ENCODE measurements at regions not wholly inside any gene's neighbourhood (a gene's known extent, or its start where the extent isn't known, plus 50 kb on each side); places are given as distances from the start of the nearest gene placed in this dataset.

GRCh38 chr13:87524775-87525174, 146.4 kb upstream of the SLITRK5 start:
- Histone ChIP-seq H3K36me3 (replicated peaks; ENCODE audit: insufficient read depth, low read length) (no peaks in the 10 kb centered on the region), H3K27me3 (replicated peaks; ENCODE audit: insufficient read depth, low read length) (no peaks in the 10 kb centered on the region), H3K4me2 (ENCODE audit: low read depth, low read length) (no peak overlapping the region), H2AFZ (ENCODE audit: low read length) (no peak overlapping the region), H3K27ac (ENCODE audit: low read length) (no peak overlapping the region), H3K9ac (ENCODE audit: low read length) (no peak overlapping the region), H3F3A (ENCODE audit: insufficient read depth, low read length) (no peaks in the 10 kb centered on the region), H4K20me1 (ENCODE audit: insufficient read depth, low read length) (no peaks in the 10 kb centered on the region), H3K79me2 (ENCODE audit: low read length) (no peaks in the 10 kb centered on the region), H3K9me3 (replicated peaks; ENCODE audit: insufficient read depth, low read length) (no peaks in the 10 kb centered on the region), H3K4me1 (ENCODE audit: low read length) (no peaks in the 10 kb centered on the region), H3K9me2 (replicated peaks; ENCODE audit: insufficient read depth, low read length) (no peaks in the 10 kb centered on the region), H3K4me3 (ENCODE audit: low read length) (no peak overlapping the region)
- TF ChIP-seq, protein P1, sequence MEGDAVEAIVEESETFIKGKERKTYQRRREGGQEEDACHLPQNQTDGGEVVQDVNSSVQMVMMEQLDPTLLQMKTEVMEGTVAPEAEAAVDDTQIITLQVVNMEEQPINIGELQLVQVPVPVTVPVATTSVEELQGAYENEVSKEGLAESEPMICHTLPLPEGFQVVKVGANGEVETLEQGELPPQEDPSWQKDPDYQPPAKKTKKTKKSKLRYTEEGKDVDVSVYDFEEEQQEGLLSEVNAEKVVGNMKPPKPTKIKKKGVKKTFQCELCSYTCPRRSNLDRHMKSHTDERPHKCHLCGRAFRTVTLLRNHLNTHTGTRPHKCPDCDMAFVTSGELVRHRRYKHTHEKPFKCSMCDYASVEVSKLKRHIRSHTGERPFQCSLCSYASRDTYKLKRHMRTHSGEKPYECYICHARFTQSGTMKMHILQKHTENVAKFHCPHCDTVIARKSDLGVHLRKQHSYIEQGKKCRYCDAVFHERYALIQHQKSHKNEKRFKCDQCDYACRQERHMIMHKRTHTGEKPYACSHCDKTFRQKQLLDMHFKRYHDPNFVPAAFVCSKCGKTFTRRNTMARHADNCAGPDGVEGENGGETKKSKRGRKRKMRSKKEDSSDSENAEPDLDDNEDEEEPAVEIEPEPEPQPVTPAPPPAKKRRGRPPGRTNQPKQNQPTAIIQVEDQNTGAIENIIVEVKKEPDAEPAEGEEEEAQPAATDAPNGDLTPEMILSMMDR (IDR thresholded peaks at IDR 0.05; ENCODE audit: low read length): no peak
- no peak for TF ChIP-seq EZH2phosphoT487 (IDR thresholded peaks at IDR 0.05; ENCODE audit: low read length)
- TF ChIP-seq EZH2 (optimal IDR thresholded peaks at IDR 0.05; ENCODE audit: low read depth, low read length): no peak
- DNase-seq: no peak

DNA sequence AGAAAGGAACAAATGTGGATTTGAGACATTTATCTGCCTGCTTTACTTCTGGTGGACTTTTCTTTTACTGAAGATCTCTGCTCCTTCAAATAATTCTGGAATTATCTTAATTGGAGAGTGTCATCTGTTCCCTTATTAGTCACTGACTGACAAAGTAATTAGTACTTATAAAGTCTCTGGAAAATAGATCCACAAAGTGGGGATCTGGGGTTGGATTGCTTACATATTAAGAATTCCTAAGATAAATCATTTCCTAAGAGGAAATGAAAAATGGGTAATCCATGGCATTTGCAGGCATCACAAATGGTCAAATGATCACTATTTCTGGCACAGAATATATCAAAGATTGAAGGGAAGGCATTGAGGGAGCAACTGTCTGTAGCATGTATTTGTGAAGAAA, 137.4 kb upstream of the SLITRK5 start:
- Histone ChIP-seq H3K9ac (ENCODE audit: low read length) (no peak overlapping the region), H3K9me3 (replicated peaks; ENCODE audit: insufficient read depth, low read length) (no peaks in the 10 kb centered on the region)
- TF ChIP-seq, protein P1 (IDR thresholded peaks at IDR 0.05; ENCODE audit: low read length): no peak
- TF ChIP-seq EZH2phosphoT487 (IDR thresholded peaks at IDR 0.05; ENCODE audit: low read length) (no peak), EZH2 (optimal IDR thresholded peaks at IDR 0.05; ENCODE audit: low read depth, low read length) (no peak)

GRCh38 chr13:87535911-87536310, 135.3 kb upstream of the SLITRK5 start:
- H3K27ac ChIP-seq (ENCODE audit: low read length): peak overlapping the region; percentile 99
- peak overlapping the region; percentile 61 for H2AFZ ChIP-seq (ENCODE audit: low read length)

More for the DNA sequence above, 137.4 kb upstream of the SLITRK5 start:
- no peaks in the 10 kb centered on the region for H4K20me1 ChIP-seq (ENCODE audit: insufficient read depth, low read length)
- no peak overlapping the region for H2AFZ ChIP-seq (ENCODE audit: low read length)
- no peaks in the 10 kb centered on the region for H3K79me2 ChIP-seq (ENCODE audit: low read length)
- no peaks in the 10 kb centered on the region for H3K27me3 ChIP-seq (replicated peaks; ENCODE audit: insufficient read depth, low read length)
- peaks cover 18% of the 10 kb centered on the region for H3K4me1 ChIP-seq (ENCODE audit: low read length)
- H3F3A ChIP-seq (ENCODE audit: insufficient read depth, low read length): peaks cover 25% of the 10 kb centered on the region
- H3K36me3 ChIP-seq (replicated peaks; ENCODE audit: insufficient read depth, low read length): no peaks in the 10 kb centered on the region
- no peak overlapping the region for H3K27ac ChIP-seq (ENCODE audit: low read length)
- DNase-seq: no peak
- H3K4me3 ChIP-seq (ENCODE audit: low read length): no peak overlapping the region
- H3K9me2 ChIP-seq (replicated peaks; ENCODE audit: insufficient read depth, low read length): no peaks in the 10 kb centered on the region
- H3K4me2 ChIP-seq (ENCODE audit: low read depth, low read length): no peak overlapping the region

DNA sequence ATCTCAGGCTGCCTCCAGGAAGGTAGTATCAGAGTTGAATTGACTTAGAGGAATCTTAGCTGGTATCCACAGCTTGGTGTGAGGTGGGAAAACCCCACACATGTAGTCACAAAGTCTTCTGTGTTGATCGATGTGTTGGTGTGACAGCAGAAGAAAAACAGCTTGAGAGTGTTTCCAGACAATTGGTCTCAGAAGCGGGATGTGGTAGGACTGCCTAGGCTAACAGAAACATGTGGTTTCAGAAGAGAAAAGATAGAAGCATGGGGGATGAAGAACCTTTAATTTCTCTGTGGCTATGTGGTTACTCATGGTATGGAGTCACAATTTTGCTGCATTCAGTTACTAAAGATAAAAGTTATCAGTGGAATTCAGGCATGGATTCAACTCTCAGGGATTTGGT, 134.7 kb upstream of the SLITRK5 start:
- peak overlapping the region; percentile 48 for H3K4me3 ChIP-seq (ENCODE audit: low read length)
- H3K9me2 ChIP-seq (replicated peaks; ENCODE audit: insufficient read depth, low read length): no peaks in the 10 kb centered on the region
- peak overlapping the region; percentile 61 for H2AFZ ChIP-seq (ENCODE audit: low read length)
- H3K4me1 ChIP-seq (ENCODE audit: low read length): peaks cover 18% of the 10 kb centered on the region
- no peaks in the 10 kb centered on the region for H3K9me3 ChIP-seq (replicated peaks; ENCODE audit: insufficient read depth, low read length)
- H3K79me2 ChIP-seq (ENCODE audit: low read length): no peaks in the 10 kb centered on the region
- H3K36me3 ChIP-seq (replicated peaks; ENCODE audit: insufficient read depth, low read length): no peaks in the 10 kb centered on the region
- DNase-seq: peak; percentile 61
- no peaks in the 10 kb centered on the region for H3K27me3 ChIP-seq (replicated peaks; ENCODE audit: insufficient read depth, low read length)
- no peaks in the 10 kb centered on the region for H4K20me1 ChIP-seq (ENCODE audit: insufficient read depth, low read length)
- peak overlapping the region; percentile 63 for H3K9ac ChIP-seq (ENCODE audit: low read length)
- peaks cover 25% of the 10 kb centered on the region for H3F3A ChIP-seq (ENCODE audit: insufficient read depth, low read length)
- TF ChIP-seq, protein P1 (IDR thresholded peaks at IDR 0.05; ENCODE audit: low read length): no peak
- TF ChIP-seq EZH2phosphoT487 (IDR thresholded peaks at IDR 0.05; ENCODE audit: low read length) (no peak), EZH2 (optimal IDR thresholded peaks at IDR 0.05; ENCODE audit: low read depth, low read length) (no peak)
- H3K4me2 ChIP-seq (ENCODE audit: low read depth, low read length): peak overlapping the region; percentile 79
- H3K27ac ChIP-seq (ENCODE audit: low read length): peak overlapping the region; percentile 99

More at GRCh38 chr13:87535911-87536310, 135.3 kb upstream of the SLITRK5 start:
- Histone ChIP-seq H3K9me3 (replicated peaks; ENCODE audit: insufficient read depth, low read length) (no peaks in the 10 kb centered on the region), H3K36me3 (replicated peaks; ENCODE audit: insufficient read depth, low read length) (no peaks in the 10 kb centered on the region), H3K4me2 (ENCODE audit: low read depth, low read length) (peak overlapping the region; percentile 79), H3K9ac (ENCODE audit: low read length) (peak overlapping the region; percentile 63), H3F3A (ENCODE audit: insufficient read depth, low read length) (peaks cover 25% of the 10 kb centered on the region), H3K79me2 (ENCODE audit: low read length) (no peaks in the 10 kb centered on the region), H3K27me3 (replicated peaks; ENCODE audit: insufficient read depth, low read length) (no peaks in the 10 kb centered on the region), H4K20me1 (ENCODE audit: insufficient read depth, low read length) (no peaks in the 10 kb centered on the region), H3K4me3 (ENCODE audit: low read length) (peak overlapping the region; percentile 48; the same call in 1 of the 2 replicates), H3K4me1 (ENCODE audit: low read length) (peaks cover 18% of the 10 kb centered on the region), H3K9me2 (replicated peaks; ENCODE audit: insufficient read depth, low read length) (no peaks in the 10 kb centered on the region)
- no peak for TF ChIP-seq EZH2 (optimal IDR thresholded peaks at IDR 0.05; ENCODE audit: low read depth, low read length)
- no peak for DNase-seq

Data from MM.1S (cell line).